ENCODE measurements at regions not wholly inside any gene's neighbourhood (a gene's known extent, or its start where the extent isn't known, plus 50 kb on each side); places are given as distances from the start of the nearest gene placed in this dataset.

DNA sequence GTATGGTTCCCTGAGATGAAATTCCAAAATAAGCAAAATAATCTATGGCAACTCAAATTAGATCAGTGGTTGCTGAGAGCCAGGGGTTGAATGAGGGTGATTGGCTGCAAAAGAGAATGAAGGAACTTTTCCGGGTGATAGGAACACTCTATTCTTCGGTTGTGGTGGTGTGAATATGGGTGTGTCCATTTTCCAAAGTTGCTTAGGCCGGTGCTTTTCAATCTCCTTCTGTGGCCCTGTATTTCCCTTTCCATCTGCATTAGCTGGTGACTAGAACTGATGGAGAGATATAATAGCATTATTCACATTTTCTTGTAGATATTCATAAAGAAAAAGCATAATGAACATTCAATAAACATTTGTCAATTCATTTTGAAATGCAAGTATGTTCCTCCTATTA is 382.9 kb downstream of the TFEC start:
- Histone ChIP-seq H3K4me1 (ENCODE audit: low read length) (peaks cover 5% of the 10 kb centered on the region; the same call in 1 of the 2 replicates), H4K20me1 (ENCODE audit: insufficient read depth, low read length) (no peaks in the 10 kb centered on the region), H3K79me2 (ENCODE audit: low read length) (no peaks in the 10 kb centered on the region), H3K36me3 (replicated peaks; ENCODE audit: insufficient read depth, low read length) (no peaks in the 10 kb centered on the region), H3K4me2 (ENCODE audit: low read depth, low read length) (no peak overlapping the region), H3K9ac (ENCODE audit: low read length) (no peak overlapping the region), H3K4me3 (ENCODE audit: low read length) (no peak overlapping the region), H3K27me3 (replicated peaks; ENCODE audit: insufficient read depth, low read length) (no peaks in the 10 kb centered on the region), H3K9me3 (replicated peaks; ENCODE audit: insufficient read depth, low read length) (no peaks in the 10 kb centered on the region), H3F3A (ENCODE audit: insufficient read depth, low read length) (no peaks in the 10 kb centered on the region), H3K27ac (ENCODE audit: low read length) (no peak overlapping the region), H2AFZ (ENCODE audit: low read length) (no peak overlapping the region), H3K9me2 (replicated peaks; ENCODE audit: insufficient read depth, low read length) (no peaks in the 10 kb centered on the region)
- no peak for DNase-seq
- TF ChIP-seq, protein P1, sequence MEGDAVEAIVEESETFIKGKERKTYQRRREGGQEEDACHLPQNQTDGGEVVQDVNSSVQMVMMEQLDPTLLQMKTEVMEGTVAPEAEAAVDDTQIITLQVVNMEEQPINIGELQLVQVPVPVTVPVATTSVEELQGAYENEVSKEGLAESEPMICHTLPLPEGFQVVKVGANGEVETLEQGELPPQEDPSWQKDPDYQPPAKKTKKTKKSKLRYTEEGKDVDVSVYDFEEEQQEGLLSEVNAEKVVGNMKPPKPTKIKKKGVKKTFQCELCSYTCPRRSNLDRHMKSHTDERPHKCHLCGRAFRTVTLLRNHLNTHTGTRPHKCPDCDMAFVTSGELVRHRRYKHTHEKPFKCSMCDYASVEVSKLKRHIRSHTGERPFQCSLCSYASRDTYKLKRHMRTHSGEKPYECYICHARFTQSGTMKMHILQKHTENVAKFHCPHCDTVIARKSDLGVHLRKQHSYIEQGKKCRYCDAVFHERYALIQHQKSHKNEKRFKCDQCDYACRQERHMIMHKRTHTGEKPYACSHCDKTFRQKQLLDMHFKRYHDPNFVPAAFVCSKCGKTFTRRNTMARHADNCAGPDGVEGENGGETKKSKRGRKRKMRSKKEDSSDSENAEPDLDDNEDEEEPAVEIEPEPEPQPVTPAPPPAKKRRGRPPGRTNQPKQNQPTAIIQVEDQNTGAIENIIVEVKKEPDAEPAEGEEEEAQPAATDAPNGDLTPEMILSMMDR (IDR thresholded peaks at IDR 0.05; ENCODE audit: low read length): no peak
- TF ChIP-seq EZH2 (optimal IDR thresholded peaks at IDR 0.05; ENCODE audit: low read depth, low read length) (no peak), EZH2phosphoT487 (IDR thresholded peaks at IDR 0.05; ENCODE audit: low read length) (no peak)

DNA sequence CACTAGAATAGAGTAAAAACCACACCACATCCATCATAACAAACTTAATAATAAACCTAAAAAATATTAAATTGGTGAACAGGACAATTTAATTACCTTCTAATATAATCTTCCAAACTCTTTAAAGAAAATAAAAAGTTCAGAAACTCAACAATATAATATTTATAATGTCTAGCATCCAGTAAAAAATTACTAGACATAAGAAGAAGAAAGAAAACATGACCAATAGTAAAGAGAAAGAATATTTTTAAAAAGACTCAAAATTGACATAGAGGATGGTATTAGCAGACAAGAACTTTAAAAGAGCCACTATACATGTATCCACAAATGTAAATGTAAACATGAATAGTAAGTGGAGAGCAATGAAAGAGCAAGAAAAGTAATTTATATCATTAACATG is 388.4 kb downstream of the TFEC start:
- no peaks in the 10 kb centered on the region for H3K36me3 ChIP-seq (replicated peaks; ENCODE audit: insufficient read depth, low read length)
- no peak overlapping the region for H3K27ac ChIP-seq (ENCODE audit: low read length)
- H3F3A ChIP-seq (ENCODE audit: insufficient read depth, low read length): no peaks in the 10 kb centered on the region
- no peak overlapping the region for H3K4me2 ChIP-seq (ENCODE audit: low read depth, low read length)
- no peak for TF ChIP-seq EZH2 (optimal IDR thresholded peaks at IDR 0.05; ENCODE audit: low read depth, low read length)
- TF ChIP-seq EZH2phosphoT487 (IDR thresholded peaks at IDR 0.05; ENCODE audit: low read length): no peak
- TF ChIP-seq, protein P1 (IDR thresholded peaks at IDR 0.05; ENCODE audit: low read length): no peak
- no peaks in the 10 kb centered on the region for H3K9me2 ChIP-seq (replicated peaks; ENCODE audit: insufficient read depth, low read length)
- H3K4me3 ChIP-seq (ENCODE audit: low read length): no peak overlapping the region
- no peak for DNase-seq
- no peaks in the 10 kb centered on the region for H3K27me3 ChIP-seq (replicated peaks; ENCODE audit: insufficient read depth, low read length)
- no peaks in the 10 kb centered on the region for H3K9me3 ChIP-seq (replicated peaks; ENCODE audit: insufficient read depth, low read length)
- no peaks in the 10 kb centered on the region for H4K20me1 ChIP-seq (ENCODE audit: insufficient read depth, low read length)
- H3K79me2 ChIP-seq (ENCODE audit: low read length): no peaks in the 10 kb centered on the region
- no peak overlapping the region for H2AFZ ChIP-seq (ENCODE audit: low read length)
- no peak overlapping the region for H3K9ac ChIP-seq (ENCODE audit: low read length)
- H3K4me1 ChIP-seq (ENCODE audit: low read length): no peaks in the 10 kb centered on the region

DNA sequence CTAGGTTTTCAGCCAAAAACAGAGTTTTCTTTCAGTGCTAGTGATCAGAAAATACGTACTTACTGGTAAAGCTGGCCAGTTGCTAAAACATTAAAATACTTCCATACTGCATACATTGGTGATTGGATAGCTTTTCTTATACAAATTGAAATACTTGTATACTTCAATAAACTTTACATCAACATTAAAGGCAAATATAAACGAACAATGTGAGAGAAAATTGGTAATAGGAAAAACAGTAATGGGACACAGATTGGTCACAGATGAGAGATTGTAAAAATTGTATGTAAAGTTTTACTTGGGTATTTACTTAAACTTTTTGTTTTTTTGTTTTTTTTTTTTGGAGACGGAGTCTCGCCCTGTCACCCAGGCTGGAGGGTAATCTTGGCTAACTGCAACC is 391.7 kb downstream of the TFEC start:
- no peaks in the 10 kb centered on the region for H3K27me3 ChIP-seq (replicated peaks; ENCODE audit: insufficient read depth, low read length)
- H2AFZ ChIP-seq (ENCODE audit: low read length): no peak overlapping the region
- H3K9me3 ChIP-seq (replicated peaks; ENCODE audit: insufficient read depth, low read length): no peaks in the 10 kb centered on the region
- no peak overlapping the region for H3K27ac ChIP-seq (ENCODE audit: low read length)
- TF ChIP-seq EZH2phosphoT487 (IDR thresholded peaks at IDR 0.05; ENCODE audit: low read length) (no peak), EZH2 (optimal IDR thresholded peaks at IDR 0.05; ENCODE audit: low read depth, low read length) (no peak)
- TF ChIP-seq, protein P1 (IDR thresholded peaks at IDR 0.05; ENCODE audit: low read length): no peak
- no peaks in the 10 kb centered on the region for H3F3A ChIP-seq (ENCODE audit: insufficient read depth, low read length)
- no peaks in the 10 kb centered on the region for H3K36me3 ChIP-seq (replicated peaks; ENCODE audit: insufficient read depth, low read length)
- H3K9me2 ChIP-seq (replicated peaks; ENCODE audit: insufficient read depth, low read length): no peaks in the 10 kb centered on the region
- no peak for DNase-seq
- H3K4me1 ChIP-seq (ENCODE audit: low read length): no peaks in the 10 kb centered on the region
- H3K79me2 ChIP-seq (ENCODE audit: low read length): no peaks in the 10 kb centered on the region
- no peak overlapping the region for H3K9ac ChIP-seq (ENCODE audit: low read length)
- no peaks in the 10 kb centered on the region for H4K20me1 ChIP-seq (ENCODE audit: insufficient read depth, low read length)
- H3K4me2 ChIP-seq (ENCODE audit: low read depth, low read length): no peak overlapping the region
- no peak overlapping the region for H3K4me3 ChIP-seq (ENCODE audit: low read length)
